Activated CD4-positive, alpha-beta T cell treated with anti-CD3 and anti-CD28 coated beads, Interleukin-2, amount 50 U/mL, for 24 hours (primary cell): ENCODE measurements at regions not wholly inside any gene's neighbourhood (a gene's known extent, or its start where the extent isn't known, plus 50 kb on each side); places are given as distances from the start of the nearest gene placed in this dataset.
"Not testable (repeated sequence)": the region's sequence is repeated elsewhere in the genome, so short reads cannot be mapped to it uniquely, and the experiment has no call there.

Experiments
- DNase-seq, 2 donors: peaks; one replicate each; pipeline ENCODE4 v3.0.0-alpha.2; 2020; ENCODE audit warnings: low read depth in 1 of 2, low spot score in 1 of 2

GRCh38 chr12:34404377-34405285, 382.3 kb downstream of the ALG10 start:
- no peak for DNase-seq

- DNase-seq = no peak
Measured at GRCh38 chr12:34405286-34406227, 383.3 kb downstream of the ALG10 start.

DNA sequence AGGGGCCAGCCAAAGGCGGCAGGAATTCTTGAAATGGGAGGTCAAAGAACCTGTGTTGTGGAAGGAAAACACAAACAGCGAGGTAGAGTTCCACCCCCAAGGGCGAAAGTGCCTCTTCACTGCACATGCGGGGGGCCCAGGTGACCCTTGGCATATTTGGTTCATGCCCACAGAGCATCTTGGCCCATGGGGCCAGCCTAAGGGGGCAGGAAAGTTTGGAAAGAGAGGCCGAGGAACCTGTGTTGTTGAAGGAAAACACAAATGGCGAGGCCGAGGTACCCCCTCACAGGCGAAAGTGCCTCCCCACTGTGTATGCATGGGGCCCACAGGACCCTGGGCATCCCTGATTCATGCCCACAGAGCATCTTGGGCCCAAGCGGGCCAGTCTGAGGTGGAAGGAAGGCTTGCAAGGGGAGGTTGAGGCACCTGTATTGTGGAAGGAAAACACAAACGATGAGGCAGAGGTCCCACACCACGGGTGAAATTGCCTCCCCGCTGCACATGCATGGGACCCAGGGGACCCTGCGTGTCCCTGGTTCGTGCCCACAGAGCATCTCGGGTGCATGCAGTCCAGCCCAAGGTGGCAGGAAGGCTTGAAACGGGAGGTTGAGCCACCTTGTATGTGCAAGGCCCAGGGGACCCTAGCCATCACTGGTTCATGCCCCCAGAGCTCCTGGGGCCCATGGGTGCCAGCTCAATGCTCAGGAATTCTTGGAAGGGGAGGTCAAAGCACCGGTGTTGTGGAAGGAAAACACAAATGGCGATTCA, 384.1 kb downstream of the ALG10 start:
- DNase-seq = no peak

GRCh38 chr12:34406996-34407300, 384.7 kb downstream of the ALG10 start:
- no peak for DNase-seq

DNA sequence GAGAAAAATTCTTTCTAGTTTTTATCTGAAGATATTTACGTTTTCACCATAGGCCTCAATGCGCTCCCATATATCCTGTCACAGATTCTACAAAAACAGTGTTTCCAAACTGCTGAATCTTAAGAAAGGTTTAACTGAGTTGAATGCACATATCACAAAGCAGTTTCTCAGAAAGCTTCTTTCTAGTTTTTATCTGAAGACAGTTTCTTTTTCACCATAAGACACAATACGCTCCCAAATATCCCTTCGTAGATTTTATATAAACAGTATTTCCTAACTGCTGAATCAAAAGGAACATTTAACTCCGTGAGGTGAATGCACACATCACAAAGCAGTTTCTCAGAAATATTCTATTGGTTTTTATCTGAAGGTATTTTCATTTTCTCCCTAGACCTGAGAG, 385.5 kb downstream of the ALG10 start:
- no peak for DNase-seq

DNA sequence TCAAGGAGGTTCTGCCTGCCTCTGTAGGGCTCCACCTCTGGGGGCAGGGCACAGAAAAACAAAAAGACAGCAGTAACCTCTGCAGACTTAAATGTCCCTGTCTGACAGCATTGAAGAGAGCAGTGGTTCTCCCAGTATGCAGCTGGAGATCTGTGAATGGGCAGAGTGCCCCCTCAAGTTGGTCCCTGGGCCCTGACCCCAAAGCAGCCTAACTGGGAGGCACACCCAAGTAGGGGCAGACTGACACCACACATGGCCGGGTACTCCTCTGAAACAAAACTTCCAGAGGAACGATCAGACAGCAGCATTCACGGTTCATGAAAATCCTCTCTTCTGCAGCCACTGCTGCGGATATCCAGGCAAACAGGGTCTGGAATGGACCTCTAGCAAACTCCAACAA, 409.2 kb downstream of the ALG10 start:
- DNase-seq = not testable (repeated sequence)
